MCF 10A (cell line): ENCODE measurements at regions not wholly inside any gene's neighbourhood (a gene's known extent, or its start where the extent isn't known, plus 50 kb on each side); places are given as distances from the start of the nearest gene placed in this dataset.

ENCODE experiments used
- BruUV-seq: library from RNA; stranded (reverse); fragments of 400-500 nt; replicated peaks from 2 replicates; lab custom pipeline; 2021; lab: Mats Ljungman, UMichigan
- CTCF ChIA-PET: fragments of 300-600 bp; sonication (Branson Sonifier 250); formaldehyde crosslinking; extraction: SDS; loops from one replicate; lab custom pipeline; 2021; ENCODE audit warnings: antibody characterized with exemption, inconsistent platforms; lab: Yijun Ruan, JAX
- POLR2A ChIA-PET: fragments of 300-600, 350-650 bp; sonication (Branson Sonifier 250); formaldehyde crosslinking; extraction: SDS; loops from one replicate; lab custom pipeline; 2020; ENCODE audit warnings: antibody characterized with exemption, inconsistent platforms; lab: Yijun Ruan, JAX
- DNase-seq: peaks from one replicate; pipeline ENCODE4 v3.0.0-alpha.2; 2018; ENCODE audit not compliant: unreplicated experiment
- H3K27ac Mint-ChIP-seq: one replicate; pipeline ENCODE4 v1.8.0; 2022; ENCODE audit warnings: mild to moderate bottlenecking, low read depth, mixed read lengths; ENCODE audit not compliant: unreplicated experiment
- H3K27me3 Mint-ChIP-seq: one replicate; pipeline ENCODE4 v1.8.0; 2022; ENCODE audit warnings: mixed read lengths; ENCODE audit not compliant: insufficient read depth, unreplicated experiment
- H3K36me3 Mint-ChIP-seq: one replicate; pipeline ENCODE4 v1.8.0; 2022; ENCODE audit warnings: mild to moderate bottlenecking, moderate library complexity, mixed read lengths; ENCODE audit not compliant: insufficient read depth, unreplicated experiment
- H3K4me1 Mint-ChIP-seq: one replicate; pipeline ENCODE4 v1.8.0; 2022; ENCODE audit warnings: mixed read lengths; ENCODE audit not compliant: insufficient read depth, unreplicated experiment
- H3K4me3 Mint-ChIP-seq: one replicate; pipeline ENCODE4 v1.8.0; 2022; ENCODE audit warnings: mild to moderate bottlenecking, moderate library complexity, mixed read lengths; ENCODE audit not compliant: unreplicated experiment
- H3K9me3 Mint-ChIP-seq: one replicate; pipeline ENCODE4 v1.8.0; 2022; ENCODE audit warnings: mixed read lengths; ENCODE audit not compliant: unreplicated experiment
- intact Hi-C: fragments of 100-400 bp; cut with micrococcal nuclease; formaldehyde crosslinking; loops from 2 replicates; pipeline ENCODE4 v1.14.1; 2022
- TF ChIP-seq, protein P1 (sequence below): fragments of 200-600 bp; IDR thresholded peaks from one replicate; pipeline ENCODE4 v1.8.0; 2022; ENCODE audit warnings: antibody characterized with exemption, mild to moderate bottlenecking; ENCODE audit not compliant: unreplicated experiment

DNA sequence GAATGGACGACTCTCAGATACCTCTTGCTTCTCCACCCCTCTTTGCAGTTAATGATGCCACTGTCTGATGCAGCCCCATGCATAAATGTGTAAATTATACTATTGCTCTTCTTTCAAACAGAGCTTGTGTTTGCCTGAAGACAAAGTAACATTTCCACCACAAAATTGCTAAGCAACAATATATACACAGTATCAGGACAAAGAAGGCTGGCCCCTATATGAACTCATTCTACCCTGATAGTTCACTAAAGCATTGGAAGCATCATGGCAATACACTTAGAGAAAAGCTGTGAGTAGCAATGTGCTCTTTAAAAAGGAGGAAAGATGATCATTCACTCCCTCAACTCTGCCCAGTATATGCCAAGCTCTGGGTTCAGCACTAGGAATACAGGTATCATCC lies 427.0 kb upstream of the CPEB2 start:
- no peaks in the 10 kb centered on the region for H3K4me1 Mint-ChIP-seq
- BruUV-seq: no TSS peak
- intact Hi-C loops: no loop called here
- no peaks in the 10 kb centered on the region for H3K9me3 Mint-ChIP-seq
- no peak overlapping the region for H3K27ac Mint-ChIP-seq
- TF ChIP-seq, protein P1, sequence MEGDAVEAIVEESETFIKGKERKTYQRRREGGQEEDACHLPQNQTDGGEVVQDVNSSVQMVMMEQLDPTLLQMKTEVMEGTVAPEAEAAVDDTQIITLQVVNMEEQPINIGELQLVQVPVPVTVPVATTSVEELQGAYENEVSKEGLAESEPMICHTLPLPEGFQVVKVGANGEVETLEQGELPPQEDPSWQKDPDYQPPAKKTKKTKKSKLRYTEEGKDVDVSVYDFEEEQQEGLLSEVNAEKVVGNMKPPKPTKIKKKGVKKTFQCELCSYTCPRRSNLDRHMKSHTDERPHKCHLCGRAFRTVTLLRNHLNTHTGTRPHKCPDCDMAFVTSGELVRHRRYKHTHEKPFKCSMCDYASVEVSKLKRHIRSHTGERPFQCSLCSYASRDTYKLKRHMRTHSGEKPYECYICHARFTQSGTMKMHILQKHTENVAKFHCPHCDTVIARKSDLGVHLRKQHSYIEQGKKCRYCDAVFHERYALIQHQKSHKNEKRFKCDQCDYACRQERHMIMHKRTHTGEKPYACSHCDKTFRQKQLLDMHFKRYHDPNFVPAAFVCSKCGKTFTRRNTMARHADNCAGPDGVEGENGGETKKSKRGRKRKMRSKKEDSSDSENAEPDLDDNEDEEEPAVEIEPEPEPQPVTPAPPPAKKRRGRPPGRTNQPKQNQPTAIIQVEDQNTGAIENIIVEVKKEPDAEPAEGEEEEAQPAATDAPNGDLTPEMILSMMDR: no peak
- no peak for DNase-seq
- no peaks in the 10 kb centered on the region for H3K36me3 Mint-ChIP-seq
- no peaks in the 10 kb centered on the region for H3K27me3 Mint-ChIP-seq
- ChIA-PET POLR2A (no interaction called here), CTCF (no interaction called here)
- no peak overlapping the region for H3K4me3 Mint-ChIP-seq

DNA sequence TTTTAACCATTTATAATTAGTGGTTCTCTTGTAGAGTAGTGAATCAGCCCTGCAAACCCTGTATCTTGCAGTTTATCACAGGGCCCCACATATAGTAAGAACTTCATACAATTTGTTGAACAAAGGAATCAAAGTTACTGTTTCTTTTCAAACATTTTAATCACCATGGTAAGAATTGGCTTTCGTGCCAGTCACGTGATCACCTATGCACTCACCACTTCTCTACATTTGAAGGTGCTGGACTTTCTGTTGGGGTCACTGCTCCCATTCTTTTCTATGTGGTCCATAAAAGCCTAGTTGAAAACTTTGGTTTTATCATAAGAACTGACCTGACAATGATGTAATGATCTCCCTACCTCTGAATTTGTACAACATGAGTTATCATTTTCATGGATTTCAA lies 426.4 kb upstream of the CPEB2 start:
- Mint-ChIP-seq H3K4me3 (no peak overlapping the region), H3K36me3 (no peaks in the 10 kb centered on the region), H3K27me3 (no peaks in the 10 kb centered on the region), H3K9me3 (no peaks in the 10 kb centered on the region), H3K27ac (no peak overlapping the region), H3K4me1 (no peaks in the 10 kb centered on the region)
- TF ChIP-seq, protein P1: no peak
- ChIA-PET POLR2A (no interaction called here), CTCF (no interaction called here)
- no TSS peak for BruUV-seq
- intact Hi-C loops: no loop called here
- DNase-seq: no peak

DNA sequence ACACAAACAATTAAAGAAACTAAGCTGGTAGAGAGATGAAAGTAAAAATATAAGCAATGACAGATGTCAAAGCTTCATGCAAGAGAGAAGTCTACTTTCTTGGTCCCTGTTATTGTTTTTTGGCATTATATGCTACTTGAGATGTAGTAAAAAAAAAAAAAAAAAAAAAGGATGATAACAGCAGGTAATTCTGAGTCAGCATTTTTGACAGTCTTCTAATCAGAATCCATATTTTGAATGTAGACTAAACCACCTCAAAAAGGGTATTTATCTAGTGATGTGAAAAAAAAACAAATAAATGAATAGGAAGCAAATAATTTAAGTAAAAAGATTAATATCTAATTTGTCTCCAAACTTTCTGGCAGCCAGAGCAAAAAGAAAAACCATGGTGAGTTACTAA lies 422.2 kb upstream of the CPEB2 start:
- ChIA-PET CTCF (no interaction called here), POLR2A (interaction anchor here (0.6 kb wide), 1 partner anchor 109 kb away, joined by 6 read pairs; no protein-coding TSS in a partner anchor)
- TF ChIP-seq, protein P1: no peak
- no peaks in the 10 kb centered on the region for H3K9me3 Mint-ChIP-seq
- intact Hi-C loops: no loop called here
- BruUV-seq: no TSS peak
- H3K27me3 Mint-ChIP-seq: no peaks in the 10 kb centered on the region
- peaks cover 8% of the 10 kb centered on the region for H3K4me1 Mint-ChIP-seq
- H3K27ac Mint-ChIP-seq: no peak overlapping the region
- no peak for DNase-seq
- no peaks in the 10 kb centered on the region for H3K36me3 Mint-ChIP-seq
- H3K4me3 Mint-ChIP-seq: no peak overlapping the region

DNA sequence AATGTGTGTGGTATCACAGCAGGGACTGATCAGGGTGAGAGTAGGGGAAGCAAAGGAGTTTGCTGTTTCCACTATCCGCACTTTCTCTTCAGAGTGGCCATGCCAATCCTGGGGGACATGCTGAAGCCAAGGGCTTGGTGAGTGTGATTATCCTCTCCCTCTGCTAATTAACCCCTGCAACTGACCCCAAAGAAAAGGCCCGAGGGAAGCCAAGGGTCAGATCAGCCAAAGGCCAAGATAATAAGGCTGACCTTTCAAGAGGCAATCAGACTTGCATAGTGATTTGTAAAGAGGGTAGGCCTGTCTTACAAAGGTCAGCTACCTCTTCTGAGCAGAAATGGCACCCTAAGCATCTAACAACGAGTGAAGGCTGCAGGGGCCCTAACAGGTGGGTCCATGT lies 420.5 kb upstream of the CPEB2 start:
- H3K4me3 Mint-ChIP-seq: no peak overlapping the region
- no TSS peak for BruUV-seq
- DNase-seq: no peak
- no peaks in the 10 kb centered on the region for H3K9me3 Mint-ChIP-seq
- intact Hi-C loops: no loop called here
- CTCF ChIA-PET: no interaction called here
- POLR2A ChIA-PET: no interaction called here
- H3K27me3 Mint-ChIP-seq: no peaks in the 10 kb centered on the region
- H3K36me3 Mint-ChIP-seq: no peaks in the 10 kb centered on the region
- peaks cover 8% of the 10 kb centered on the region for H3K4me1 Mint-ChIP-seq
- TF ChIP-seq, protein P1: no peak
- no peak overlapping the region for H3K27ac Mint-ChIP-seq
